Rectal smooth muscle tissue (tissue), 1 donor: ENCODE measurements at regions not wholly inside any gene's neighbourhood (a gene's known extent, or its start where the extent isn't known, plus 50 kb on each side); places are given as distances from the start of the nearest gene placed in this dataset.

Experiments used
- H3K27ac ChIP-seq: one replicate; pipeline ENCODE4 v1.7.0; 2013; ENCODE audit warnings: low read depth, low read length, inconsistent platforms
- H3K27me3 ChIP-seq: one replicate; pipeline ENCODE4 v1.7.0; 2013; ENCODE audit warnings: low read length; ENCODE audit not compliant: control insufficient read depth, insufficient read depth
- H3K36me3 ChIP-seq: one replicate; pipeline ENCODE4 v1.7.0; 2013; ENCODE audit warnings: low read length; ENCODE audit not compliant: control insufficient read depth, insufficient read depth
- H3K4me1 ChIP-seq: one replicate; pipeline ENCODE4 v1.7.0; 2013; ENCODE audit warnings: low read length; ENCODE audit not compliant: control insufficient read depth, insufficient read depth
- H3K4me3 ChIP-seq: one replicate; pipeline ENCODE4 v1.7.0; 2013; ENCODE audit warnings: low read length
- H3K9ac ChIP-seq: one replicate; pipeline ENCODE4 v1.7.0; 2013; ENCODE audit warnings: low read length

DNA sequence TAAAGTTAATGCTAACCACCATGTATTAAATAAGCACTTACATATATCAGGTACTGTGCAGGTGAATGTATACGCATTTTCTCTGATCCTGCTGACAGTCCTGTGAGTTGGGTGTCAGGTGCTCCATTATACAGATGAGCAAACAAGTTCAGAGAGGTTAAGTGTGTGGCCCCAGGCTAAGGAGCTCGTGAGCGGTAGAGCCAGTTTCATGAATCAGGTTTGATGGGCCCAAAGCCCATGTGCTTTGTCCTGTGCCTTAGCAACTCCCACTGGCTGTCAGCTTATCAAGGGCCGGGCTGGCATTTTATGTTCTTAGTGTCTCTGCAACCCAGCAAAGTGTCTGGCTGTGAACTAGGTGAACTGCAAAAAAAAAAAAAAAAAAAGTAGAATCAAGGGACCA, 701.2 kb upstream of the TBX3 start:
- no peaks in the 10 kb centered on the region for H3K4me1 ChIP-seq
- H3K27ac ChIP-seq, result no peak overlapping the region

DNA sequence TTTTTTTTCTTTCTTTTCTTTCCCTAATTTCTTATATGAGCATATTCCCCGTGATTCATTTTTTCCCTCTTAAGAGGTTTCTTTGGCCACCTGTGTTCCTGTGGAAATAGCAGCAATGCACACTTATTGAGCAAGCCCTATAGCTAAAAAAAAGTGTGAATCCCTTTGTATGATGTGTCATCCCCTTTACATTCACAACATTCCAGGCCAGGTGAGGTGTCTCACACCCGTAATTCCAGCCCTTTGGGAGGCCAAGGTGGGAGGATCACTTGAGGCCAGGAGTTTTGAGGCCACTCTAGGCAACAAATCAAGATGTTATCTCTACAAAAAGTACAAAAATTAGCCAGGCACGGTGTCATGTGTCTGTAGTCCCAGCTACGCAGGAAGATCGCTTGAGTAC, 700.4 kb upstream of the TBX3 start:
- Histone ChIP-seq H3K36me3 (no peaks in the 10 kb centered on the region), H3K27ac (no peak overlapping the region), H3K27me3 (no peaks in the 10 kb centered on the region)

More for the DNA sequence above, 701.2 kb upstream of the TBX3 start:
- Histone ChIP-seq H3K36me3 (no peaks in the 10 kb centered on the region), H3K4me3 (no peak overlapping the region), H3K27me3 (no peaks in the 10 kb centered on the region), H3K9ac (no peak overlapping the region)

DNA sequence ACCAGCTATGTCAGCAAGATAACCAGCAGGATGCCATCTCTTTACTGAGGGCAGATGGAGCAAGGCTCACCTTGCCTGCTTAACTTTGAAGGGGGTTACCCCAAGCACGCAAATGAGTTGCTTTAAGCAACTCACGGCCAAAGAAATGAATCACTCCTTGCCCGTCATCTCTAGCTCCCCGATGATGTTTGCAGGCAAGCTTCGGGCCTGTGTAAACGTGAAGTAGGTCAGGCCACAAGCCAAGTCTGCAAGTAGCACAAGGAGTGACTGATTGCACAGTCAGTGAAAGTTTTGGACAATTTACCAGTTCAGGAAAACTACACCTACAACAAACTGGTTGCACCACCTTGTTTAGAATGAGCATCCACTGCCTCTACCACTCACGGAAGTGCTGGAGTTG, 699.7 kb upstream of the TBX3 start:
- Histone ChIP-seq H3K27ac (no peak overlapping the region), H3K9ac (no peak overlapping the region), H3K4me1 (no peaks in the 10 kb centered on the region), H3K36me3 (no peaks in the 10 kb centered on the region), H3K4me3 (no peak overlapping the region), H3K27me3 (no peaks in the 10 kb centered on the region)

More for the DNA sequence above, 700.4 kb upstream of the TBX3 start:
- Histone ChIP-seq H3K4me3 (no peak overlapping the region), H3K4me1 (no peaks in the 10 kb centered on the region), H3K9ac (no peak overlapping the region)

DNA sequence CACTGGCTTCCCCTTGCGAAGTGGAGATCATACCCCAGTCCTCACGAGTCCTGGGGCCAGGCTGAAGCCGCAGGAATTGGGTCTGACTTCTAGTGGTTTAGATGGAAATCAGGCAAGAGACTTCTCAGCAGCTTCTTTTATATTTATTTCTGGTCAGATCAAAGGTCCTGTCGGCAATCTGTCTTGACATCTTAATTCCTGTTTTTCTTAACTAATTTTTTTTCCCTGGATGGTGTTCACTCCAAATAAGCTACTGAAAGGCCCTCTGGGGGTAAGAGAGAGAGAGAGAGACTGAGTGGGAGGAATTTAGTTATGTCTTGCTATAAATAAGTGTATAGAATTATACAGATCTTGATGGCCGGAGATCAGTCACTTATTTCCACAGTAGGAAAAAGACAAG, 698.7 kb upstream of the TBX3 start:
- Histone ChIP-seq H3K27me3 (no peaks in the 10 kb centered on the region), H3K9ac (no peak overlapping the region), H3K36me3 (no peaks in the 10 kb centered on the region), H3K4me3 (no peak overlapping the region), H3K27ac (no peak overlapping the region), H3K4me1 (no peaks in the 10 kb centered on the region)

DNA sequence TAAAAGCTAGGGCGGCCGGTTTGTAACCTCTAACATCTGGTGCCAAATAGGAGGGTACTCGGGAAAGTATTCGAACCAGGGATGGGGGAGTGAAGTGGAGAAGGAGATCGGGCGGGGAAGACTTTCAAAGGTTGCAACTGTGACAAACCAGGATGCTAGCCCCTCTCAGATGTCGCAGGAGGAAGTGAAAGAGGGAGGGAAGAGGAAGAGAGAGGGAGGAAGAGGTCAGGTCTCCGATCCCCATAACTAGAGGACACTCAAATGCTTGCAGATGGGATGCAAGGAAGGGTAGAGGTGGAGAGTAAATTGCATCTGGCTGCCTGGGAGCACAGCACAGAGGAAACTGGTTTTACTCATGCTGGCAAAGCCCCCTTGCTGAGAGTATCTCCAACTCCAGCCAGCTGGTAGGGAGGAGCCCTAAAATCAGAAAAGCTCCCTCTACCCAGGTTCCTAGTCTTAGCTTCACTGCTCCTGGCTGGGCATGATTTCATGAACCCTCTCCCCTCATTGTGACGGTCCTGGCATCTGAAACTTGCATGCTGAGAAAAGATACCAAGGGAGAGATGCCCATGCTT, 696.7 kb upstream of the TBX3 start:
- Histone ChIP-seq H3K27ac (no peak overlapping the region), H3K9ac (no peak overlapping the region), H3K4me1 (no peaks in the 10 kb centered on the region), H3K36me3 (no peaks in the 10 kb centered on the region), H3K4me3 (no peak overlapping the region), H3K27me3 (no peaks in the 10 kb centered on the region)

DNA sequence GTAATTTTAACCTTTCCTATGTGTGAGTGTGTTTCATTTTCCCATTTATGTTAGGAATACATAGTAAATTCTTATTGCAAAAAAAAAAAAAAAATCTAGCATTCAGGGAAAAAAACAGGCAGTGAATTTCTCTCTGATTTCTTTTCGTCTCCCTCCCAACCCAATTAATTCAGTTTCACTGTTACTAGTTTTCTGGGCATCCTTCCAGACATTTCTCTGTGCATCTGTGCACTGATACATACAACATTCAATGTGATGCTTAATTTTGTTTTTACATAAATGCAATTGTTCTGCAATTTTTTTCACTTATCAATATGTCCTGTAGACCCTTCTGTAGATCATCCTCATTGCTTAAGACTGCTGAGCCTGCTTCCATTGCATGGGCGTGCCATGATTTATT, 694.3 kb upstream of the TBX3 start:
- H3K27me3 ChIP-seq, result no peaks in the 10 kb centered on the region
- H3K27ac ChIP-seq, result no peak overlapping the region
- H3K4me3 ChIP-seq, result no peak overlapping the region
- H3K4me1 ChIP-seq, result no peaks in the 10 kb centered on the region
- H3K36me3 ChIP-seq, result no peaks in the 10 kb centered on the region
- no peak overlapping the region for H3K9ac ChIP-seq

DNA sequence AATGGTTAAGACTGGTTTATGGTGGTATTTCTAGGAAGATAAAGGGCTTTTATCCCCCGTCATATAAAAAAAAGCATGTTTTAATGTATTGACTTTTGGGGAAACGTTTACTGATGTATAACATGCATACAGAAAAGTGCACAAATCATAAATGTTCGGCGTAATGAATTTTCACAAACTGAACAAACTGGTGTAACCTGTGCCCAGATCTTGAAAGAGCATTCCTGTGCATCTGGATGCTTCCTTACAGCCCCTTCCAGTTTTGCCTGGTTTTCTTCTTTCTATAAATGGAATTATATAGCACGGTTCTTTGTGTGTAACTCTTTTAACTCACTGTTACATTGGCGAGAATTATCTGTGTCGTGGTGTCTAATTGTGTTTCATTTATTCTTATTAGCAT, 693.8 kb upstream of the TBX3 start:
- Histone ChIP-seq H3K4me3 (no peak overlapping the region), H3K27ac (no peak overlapping the region), H3K4me1 (no peaks in the 10 kb centered on the region), H3K36me3 (no peaks in the 10 kb centered on the region), H3K27me3 (no peaks in the 10 kb centered on the region), H3K9ac (no peak overlapping the region)

DNA sequence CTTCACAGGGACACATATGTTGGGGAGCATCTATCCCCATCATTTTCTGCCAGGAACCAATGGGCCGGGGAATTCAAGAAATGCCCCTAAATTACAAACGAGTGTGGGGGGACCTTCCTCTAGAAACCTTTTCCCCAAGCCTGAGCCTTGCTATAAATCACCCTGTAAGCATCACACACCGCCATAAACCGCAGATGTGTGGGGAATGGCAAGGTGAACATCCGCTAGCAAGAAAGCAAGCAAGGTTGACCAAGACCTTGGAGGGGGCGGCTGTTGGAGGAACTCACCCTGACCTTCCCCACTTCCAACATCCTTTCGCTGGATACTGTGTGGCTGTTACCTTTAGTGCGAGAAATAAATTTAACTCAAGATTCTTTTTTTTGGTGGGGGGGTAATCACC, 693.3 kb upstream of the TBX3 start:
- no peak overlapping the region for H3K9ac ChIP-seq
- H3K27ac ChIP-seq, result no peak overlapping the region
- no peaks in the 10 kb centered on the region for H3K36me3 ChIP-seq
- no peaks in the 10 kb centered on the region for H3K27me3 ChIP-seq
- H3K4me3 ChIP-seq, result no peak overlapping the region
- H3K4me1 ChIP-seq, result no peaks in the 10 kb centered on the region

DNA sequence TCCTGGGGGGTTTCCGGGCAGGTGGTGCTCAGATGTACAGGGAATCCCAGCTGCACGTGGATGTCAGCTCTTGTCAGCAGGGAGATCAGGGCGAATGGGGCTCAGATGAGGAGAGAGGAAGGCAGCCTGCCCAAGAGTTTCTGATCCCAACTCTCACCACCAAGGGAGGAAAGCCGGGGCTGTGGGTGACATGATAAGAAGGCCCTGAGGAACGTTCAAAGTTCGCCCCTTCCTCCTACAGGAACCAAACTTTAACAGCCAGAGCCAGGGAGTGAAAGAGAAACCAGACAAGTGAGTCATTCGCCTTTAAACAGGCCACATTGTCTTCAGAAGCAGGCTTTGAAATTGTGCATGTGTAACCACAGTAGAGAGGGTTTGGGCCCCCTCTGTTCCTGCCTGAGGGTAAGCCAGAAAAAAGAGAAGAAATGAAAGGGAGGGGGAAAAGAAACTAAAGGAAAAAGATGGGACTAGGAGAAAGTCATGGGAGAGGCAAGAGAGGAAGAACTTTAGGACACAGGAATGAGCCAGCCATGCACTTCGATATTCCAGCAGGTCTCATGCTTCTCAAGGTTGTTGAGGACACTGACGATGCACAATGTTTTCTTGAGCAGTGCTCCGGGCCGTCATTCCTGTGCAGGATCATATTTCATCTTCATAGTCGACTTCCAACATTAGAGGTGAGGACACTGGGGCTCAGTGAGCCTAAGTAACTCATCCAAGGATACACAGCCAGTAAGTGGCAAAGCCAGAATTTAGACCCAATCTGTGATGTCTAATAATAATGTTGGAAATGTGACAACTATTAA, 691.4 kb upstream of the TBX3 start:
- no peaks in the 10 kb centered on the region for H3K27me3 ChIP-seq
- H3K36me3 ChIP-seq, result no peaks in the 10 kb centered on the region
- H3K27ac ChIP-seq, result no peak overlapping the region
- H3K4me3 ChIP-seq, result no peak overlapping the region
- H3K4me1 ChIP-seq, result no peaks in the 10 kb centered on the region
- H3K9ac ChIP-seq, result no peak overlapping the region

DNA sequence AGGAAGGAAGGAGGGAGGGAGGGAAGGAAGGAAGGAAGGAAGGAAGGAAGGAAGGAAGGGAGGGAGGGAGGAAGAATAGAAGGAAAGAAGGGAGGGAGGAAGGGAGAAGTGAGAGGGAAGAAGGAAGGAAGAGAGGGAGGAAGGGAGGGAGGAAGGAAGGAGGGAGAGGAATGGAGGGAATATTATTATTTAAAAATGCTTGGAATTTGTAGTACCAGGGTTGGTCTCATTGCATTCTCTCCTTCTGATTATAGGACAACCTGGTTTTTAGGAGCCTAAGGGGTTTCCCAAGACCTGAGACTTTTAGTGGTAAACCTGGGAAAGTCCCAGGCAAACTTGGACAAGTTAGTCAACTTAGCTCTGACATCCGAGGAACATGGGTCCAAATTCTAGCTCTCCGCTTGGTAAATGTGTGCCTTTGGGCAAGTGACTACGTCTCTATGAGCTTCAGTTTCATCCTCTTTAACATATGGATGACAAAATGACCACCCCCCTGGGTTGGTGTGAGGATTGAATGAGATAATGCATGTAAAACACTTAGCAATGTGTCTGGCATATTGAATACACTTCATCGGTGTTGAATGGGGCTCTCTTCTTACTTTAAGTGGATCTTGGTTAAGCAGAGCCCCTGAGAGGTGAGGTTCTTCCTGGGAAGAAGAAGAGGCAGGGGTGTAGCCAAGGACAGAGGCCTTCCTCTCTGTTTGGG, 690.7 kb upstream of the TBX3 start:
- no peaks in the 10 kb centered on the region for H3K4me1 ChIP-seq
- no peaks in the 10 kb centered on the region for H3K36me3 ChIP-seq
- H3K4me3 ChIP-seq, result no peak overlapping the region
- no peak overlapping the region for H3K9ac ChIP-seq
- H3K27ac ChIP-seq, result no peak overlapping the region
- no peaks in the 10 kb centered on the region for H3K27me3 ChIP-seq

DNA sequence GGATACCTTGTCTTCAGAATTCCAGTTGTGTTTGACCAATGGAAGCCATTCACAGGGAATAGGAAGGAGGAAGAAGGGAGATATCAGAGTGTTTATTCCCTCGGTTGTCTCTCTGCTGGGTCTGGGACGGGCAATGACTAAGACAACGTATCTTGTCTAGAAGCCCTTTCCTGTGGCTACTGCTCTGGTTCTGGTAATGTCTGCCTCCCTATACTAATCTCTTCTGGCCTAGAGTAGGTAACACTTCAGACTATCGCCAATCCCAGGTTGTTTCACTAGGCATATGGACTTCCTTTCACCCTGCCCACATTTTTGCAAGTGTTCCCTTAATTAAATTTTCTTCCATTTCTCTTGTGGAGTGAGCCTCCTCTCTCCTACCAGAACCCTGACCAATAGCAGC, 687.7 kb upstream of the TBX3 start:
- Histone ChIP-seq H3K4me1 (no peaks in the 10 kb centered on the region), H3K27me3 (no peaks in the 10 kb centered on the region), H3K27ac (no peak overlapping the region), H3K9ac (no peak overlapping the region), H3K36me3 (no peaks in the 10 kb centered on the region), H3K4me3 (no peak overlapping the region)

DNA sequence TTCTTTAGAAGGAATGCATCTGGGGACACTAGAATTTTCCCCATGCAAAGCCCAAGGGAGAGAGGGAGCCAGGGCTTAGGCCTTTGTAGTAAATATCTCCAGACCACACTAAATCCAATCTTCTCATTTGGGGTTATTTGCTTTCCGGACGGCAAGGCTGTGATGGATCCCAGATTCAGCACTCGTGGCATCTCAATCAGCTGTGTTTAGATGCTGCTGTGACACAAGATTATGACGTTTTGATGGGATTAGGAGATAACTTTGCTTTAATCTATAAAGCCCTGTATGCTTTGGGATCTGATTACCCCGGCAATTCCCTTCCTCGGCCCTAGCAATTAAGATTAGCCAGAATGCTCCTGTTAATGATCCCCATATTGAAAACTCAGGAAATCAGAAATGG, 686.7 kb upstream of the TBX3 start:
- H3K27me3 ChIP-seq, result no peaks in the 10 kb centered on the region
- H3K4me1 ChIP-seq, result no peaks in the 10 kb centered on the region
- no peaks in the 10 kb centered on the region for H3K36me3 ChIP-seq
- H3K4me3 ChIP-seq, result no peak overlapping the region
- H3K27ac ChIP-seq, result no peak overlapping the region
- no peak overlapping the region for H3K9ac ChIP-seq
